Left lobe of liver (tissue), 2 donors: ENCODE measurements at regions not wholly inside any gene's neighbourhood (a gene's known extent, or its start where the extent isn't known, plus 50 kb on each side); places are given as distances from the start of the nearest gene placed in this dataset.

Experiments used
- ATAC-seq: fragments of 200-7000 bp; cut with Tn5 transposase; one replicate; pipeline ENCODE4 v1.9.1; 2020; ENCODE audit warnings: mild to moderate bottlenecking, moderate library complexity
- DNase-seq: peaks from one replicate; pipeline ENCODE4 v3.0.0-alpha.2; 2020; ENCODE audit warnings: low spot score
- donor health status: DM: no; HTN: no; CAD: no; lungs with moderate emphysema.
- donor health status: DM: no; HTN: yes; CAD: no.

- DNase-seq (no peak), ATAC-seq (no peak)
Observed at GRCh38 chr11:119941636-119942411, 196.1 kb downstream of the TRIM29 start.

GRCh38 chr11:119941171-119941570 lies 196.7 kb downstream of the TRIM29 start:
- ATAC-seq (no peak), DNase-seq (no peak)

DNA sequence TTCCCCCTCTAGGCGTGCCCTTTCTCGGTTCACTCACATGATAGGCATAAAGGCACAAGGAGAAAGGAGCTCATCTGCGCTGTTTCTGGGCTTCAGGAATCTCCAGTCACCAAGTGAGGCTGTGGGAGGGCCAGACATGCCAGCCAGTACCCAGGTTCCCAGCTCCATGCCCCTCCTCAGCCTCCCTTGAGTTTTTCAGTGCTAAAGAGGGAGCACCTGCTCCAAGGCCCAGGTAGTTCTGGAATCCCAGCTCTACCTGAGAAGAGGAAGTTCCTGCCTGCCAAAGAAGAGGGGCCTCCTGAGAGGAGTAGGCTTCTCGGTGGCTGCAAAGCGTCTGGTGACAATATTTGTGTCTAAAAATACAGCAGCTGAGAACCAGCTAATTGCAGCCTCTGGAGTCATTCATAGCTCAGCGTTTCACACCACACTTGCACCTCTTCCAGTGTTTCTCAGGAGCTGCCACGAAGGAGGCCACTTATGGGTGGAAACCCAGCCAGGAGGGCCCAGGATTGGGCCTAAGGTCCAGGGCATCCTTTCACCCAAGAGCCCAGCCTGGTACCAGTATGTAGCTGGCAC lies 197.4 kb downstream of the TRIM29 start:
- DNase-seq, result no peak

GRCh38 chr11:119937412-119937811 lies 200.5 kb downstream of the TRIM29 start:
- no peak for DNase-seq

More for the DNA sequence above, 197.4 kb downstream of the TRIM29 start:
- no peak for ATAC-seq

GRCh38 chr11:119936426-119936825 lies 201.5 kb downstream of the TRIM29 start:
- no peak for ATAC-seq
- DNase-seq, result no peak

More at GRCh38 chr11:119937412-119937811, 200.5 kb downstream of the TRIM29 start:
- ATAC-seq, result no peak

- ATAC-seq (no peak), DNase-seq (no peak)
Observed at GRCh38 chr11:119935349-119935925, 202.5 kb downstream of the TRIM29 start.

DNA sequence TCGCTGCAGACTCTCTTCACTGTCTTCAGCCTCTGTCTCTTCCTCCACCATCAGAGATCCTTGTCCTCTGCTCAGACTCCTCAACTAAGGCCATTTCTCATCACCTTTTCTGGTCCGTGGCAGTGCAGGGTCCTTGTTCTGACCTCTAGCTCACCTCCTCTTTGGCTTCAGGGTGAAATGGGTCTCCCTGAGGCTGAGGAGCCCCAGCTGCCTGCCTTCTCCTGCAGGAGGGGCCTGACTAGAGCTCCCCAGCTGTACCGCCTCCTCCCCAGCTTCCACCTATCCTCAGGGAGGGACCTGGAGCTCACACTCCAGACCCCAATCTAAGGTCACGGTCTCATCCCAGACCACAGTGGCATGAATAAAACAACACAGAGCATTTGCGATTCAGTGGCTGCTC lies 203.0 kb downstream of the TRIM29 start:
- DNase-seq, result no peak

DNA sequence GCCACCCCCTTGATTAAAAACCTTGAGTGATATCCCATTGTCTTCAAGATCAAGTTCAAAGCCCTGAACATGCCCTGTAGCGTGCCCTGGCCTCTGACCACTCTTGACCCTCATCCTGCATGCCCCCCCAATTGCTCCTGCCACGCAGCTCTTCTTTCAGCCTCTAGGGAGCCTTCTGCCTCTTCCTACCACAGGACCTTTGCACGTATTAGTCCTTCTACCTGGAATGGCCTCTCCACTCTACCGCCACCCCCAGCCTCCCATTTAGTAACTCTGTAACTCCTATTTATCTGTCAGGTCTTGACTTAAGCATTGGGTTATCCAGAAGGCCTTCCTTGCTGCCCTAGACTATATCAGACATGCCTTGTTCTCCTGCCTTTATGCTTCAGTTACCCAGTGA lies 203.6 kb downstream of the TRIM29 start:
- no peak for ATAC-seq
- DNase-seq, result no peak

More for the DNA sequence above, 203.0 kb downstream of the TRIM29 start:
- ATAC-seq, result no peak

DNA sequence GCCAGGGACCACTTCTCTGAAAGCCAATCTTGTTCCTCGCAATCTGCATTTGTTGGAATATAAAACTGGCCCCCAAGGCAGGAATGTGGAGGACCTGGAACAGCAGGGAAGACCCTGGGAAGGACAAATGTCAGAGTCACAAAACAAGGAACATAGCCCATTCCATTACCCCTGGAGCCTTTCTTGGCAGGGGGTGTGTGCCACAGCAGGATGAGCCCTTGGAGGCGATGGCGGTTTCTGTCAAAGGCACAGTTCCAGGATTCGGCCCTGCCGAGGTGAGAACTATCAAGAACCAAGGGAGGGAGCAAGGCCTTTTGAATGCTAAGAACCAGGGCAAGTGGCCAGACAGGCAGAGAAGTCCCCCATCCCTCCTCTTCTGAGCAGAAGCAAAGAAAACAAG lies 204.3 kb downstream of the TRIM29 start:
- DNase-seq (no peak), ATAC-seq (no peak)

DNA sequence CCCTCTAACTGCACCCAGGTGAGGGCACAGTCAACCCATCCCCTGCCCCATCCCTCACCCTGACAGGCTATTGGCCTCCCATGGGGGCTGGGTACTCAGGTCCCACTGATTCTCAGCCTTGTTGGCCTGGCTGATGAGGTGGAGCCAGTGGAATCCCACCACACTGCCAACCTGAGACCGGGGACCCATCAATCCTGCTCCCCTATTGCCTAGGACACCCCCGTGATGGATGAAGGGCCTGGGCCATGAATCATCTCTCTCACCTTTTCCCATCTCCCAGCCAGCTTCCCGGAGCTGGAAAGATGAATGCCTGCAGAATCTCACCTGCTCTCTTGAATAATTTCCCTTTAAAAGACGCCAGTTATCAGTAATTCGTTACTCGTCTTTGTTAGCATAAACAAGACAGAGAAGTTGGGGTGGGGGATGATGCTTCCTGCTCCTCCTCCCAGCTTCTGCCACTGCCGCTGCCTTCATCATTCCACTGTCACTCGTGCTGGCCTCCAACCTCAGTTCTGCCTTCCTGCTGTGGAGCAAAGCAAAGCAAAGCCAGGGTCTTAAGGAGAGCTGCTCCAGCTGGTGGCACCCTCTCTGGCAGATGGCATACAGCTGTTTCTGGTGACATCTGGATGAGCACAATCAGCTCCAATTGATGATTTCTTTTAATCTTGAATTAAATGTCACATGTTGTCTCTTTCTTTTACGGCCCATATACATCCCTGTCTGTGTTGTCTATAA lies 204.0 kb upstream of the NECTIN1 start:
- DNase-seq, result no peak

GRCh38 chr11:119928047-119928446 lies 199.0 kb upstream of the NECTIN1 start:
- ATAC-seq (no peak), DNase-seq (no peak)

More for the DNA sequence above, 204.0 kb upstream of the NECTIN1 start:
- no peak for ATAC-seq

GRCh38 chr11:119924017-119924416 lies 195.0 kb upstream of the NECTIN1 start:
- no peak for ATAC-seq
- no peak for DNase-seq

DNA sequence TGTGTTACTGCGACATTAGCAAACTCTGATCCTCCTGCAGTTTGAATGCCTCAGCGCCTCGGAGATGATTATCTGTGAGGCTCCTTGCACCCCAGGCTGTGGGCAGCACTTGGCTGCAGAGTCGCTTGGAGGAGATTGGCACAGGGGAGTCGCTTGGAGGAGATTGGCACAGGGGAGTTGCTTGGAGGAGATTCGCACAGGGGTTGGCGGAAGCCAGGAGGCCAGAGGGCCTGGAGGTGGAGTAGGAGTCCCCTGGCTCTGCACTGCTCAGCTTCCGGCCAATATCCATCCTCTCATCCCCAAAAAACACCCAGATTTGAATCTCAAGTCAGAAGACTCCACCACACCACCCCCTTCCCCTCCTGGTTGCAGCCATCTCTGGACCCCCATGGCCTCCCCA lies 192.6 kb upstream of the NECTIN1 start:
- DNase-seq (no peak), ATAC-seq (no peak)

GRCh38 chr11:119920666-119921387 lies 191.8 kb upstream of the NECTIN1 start:
- DNase-seq, result no peak
- ATAC-seq, result no peak

DNA sequence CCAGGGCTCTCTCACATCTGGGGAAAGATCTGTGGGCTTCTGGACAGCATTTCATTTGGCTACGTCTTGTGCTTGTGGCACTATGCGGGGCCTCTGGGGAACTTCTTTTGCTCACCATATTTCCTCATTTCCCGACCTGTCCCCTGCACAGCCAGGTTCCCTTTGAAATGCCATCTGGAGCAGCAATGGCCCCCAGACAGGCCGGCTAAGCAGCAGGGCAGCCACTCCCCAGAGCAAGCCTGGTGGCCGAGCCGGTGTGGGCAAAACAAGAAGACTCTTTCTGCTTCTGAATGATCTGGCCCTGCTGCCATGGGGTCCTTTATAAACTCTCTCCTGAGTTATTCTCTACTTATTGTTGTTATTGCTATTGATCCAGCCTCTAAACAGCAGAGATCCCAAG lies 190.7 kb upstream of the NECTIN1 start:
- ATAC-seq, result no peak
- DNase-seq, result no peak

DNA sequence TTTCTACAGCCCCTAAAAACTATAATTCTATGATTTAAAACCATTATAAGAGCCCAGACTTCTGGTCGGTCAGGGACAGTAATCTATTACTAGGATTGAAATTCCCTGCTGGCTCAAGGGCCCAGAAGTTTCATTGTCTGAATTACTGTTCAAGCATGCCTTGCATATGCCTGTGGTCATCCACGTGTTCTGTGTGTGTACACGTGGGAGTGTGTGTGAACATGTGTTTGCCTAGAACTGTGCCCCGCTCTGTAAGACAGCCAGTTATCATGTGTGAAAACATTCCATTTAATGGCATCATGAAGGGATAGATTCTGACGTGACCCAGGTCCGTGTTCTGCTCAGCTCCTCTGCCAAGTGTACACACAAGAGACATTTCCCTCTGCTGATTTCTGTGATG lies 189.3 kb upstream of the NECTIN1 start:
- DNase-seq (no peak), ATAC-seq (no peak)

DNA sequence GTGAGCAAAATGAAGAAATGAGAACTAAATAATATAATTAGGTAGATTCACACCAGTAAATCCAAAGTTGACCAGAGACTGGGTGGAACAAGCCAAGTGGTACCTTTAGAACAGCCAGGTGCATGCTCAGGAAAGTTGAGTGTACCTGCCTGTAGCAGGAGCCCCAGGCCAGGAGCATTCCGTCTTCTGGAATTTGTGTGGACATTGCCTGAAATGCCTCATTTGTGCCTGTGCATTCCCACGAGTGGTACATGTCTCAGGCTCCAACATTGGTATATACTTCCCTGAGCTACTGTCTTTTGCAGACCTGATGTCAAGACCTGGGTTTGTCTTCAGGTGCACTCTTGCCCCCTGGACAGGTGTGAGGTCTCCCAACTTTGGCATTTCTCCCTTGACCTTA lies 187.6 kb upstream of the NECTIN1 start:
- DNase-seq, result no peak
- ATAC-seq, result no peak

GRCh38 chr11:119912229-119912628 lies 183.2 kb upstream of the NECTIN1 start:
- no peak for ATAC-seq
- no peak for DNase-seq

GRCh38 chr11:119910650-119911049 lies 181.7 kb upstream of the NECTIN1 start:
- ATAC-seq (no peak), DNase-seq (no peak)

GRCh38 chr11:119910051-119910450 lies 181.1 kb upstream of the NECTIN1 start:
- DNase-seq (no peak), ATAC-seq (no peak)

- ATAC-seq (no peak), DNase-seq (no peak)
Observed at GRCh38 chr11:119909495-119909894, 180.5 kb upstream of the NECTIN1 start.
